ENCODE measurements at regions not wholly inside any gene's neighbourhood (a gene's known extent, or its start where the extent isn't known, plus 50 kb on each side); places are given as distances from the start of the nearest gene placed in this dataset.

DNA sequence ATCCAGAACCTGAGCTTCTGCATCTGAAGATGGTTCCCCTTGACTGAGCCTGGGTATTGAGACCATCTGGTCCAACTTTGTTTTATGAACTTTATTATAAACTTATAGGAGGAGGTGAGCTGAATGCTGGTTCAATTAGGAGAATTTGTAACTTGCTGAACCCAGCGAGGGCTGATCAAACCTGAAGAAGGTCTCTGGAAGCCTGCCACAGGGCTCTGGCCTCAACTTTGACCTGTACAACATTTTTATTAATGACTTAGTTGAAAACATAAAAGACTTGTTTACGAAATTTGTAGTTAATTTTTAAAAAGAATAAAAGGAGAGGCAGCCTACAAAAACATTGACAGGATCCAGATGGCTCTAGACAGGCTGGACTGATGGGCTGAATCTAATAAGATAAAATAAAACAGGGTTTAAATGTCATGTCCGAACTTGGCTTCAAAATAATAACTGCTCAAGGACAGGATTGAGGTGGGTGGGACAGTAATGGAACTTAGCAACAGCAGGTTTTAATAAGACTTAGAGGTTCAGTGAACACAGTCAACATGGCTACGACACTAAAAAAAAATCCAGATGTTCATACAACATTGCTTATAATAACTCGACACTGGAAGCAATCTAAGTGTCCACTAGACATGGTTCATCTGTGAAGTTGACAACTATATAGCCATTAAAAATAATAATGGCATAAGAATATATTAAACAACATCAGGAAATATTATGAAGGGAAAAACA is 53.4 kb upstream of the GJB5 start:
- no peak for DNase-seq (ENCODE audit: low spot score)
